ENCODE measurements at regions not wholly inside any gene's neighbourhood (a gene's known extent, or its start where the extent isn't known, plus 50 kb on each side); places are given as distances from the start of the nearest gene placed in this dataset.
A peak's percentile ranks its signal among the peaks of the same experiment; 100 is the strongest.

- DNase-seq (ENCODE audit: low read depth): peak; percentile 36
Observed at GRCh38 chr3:115325539-115325938, 178.5 kb upstream of the ZBTB20 start.

DNA sequence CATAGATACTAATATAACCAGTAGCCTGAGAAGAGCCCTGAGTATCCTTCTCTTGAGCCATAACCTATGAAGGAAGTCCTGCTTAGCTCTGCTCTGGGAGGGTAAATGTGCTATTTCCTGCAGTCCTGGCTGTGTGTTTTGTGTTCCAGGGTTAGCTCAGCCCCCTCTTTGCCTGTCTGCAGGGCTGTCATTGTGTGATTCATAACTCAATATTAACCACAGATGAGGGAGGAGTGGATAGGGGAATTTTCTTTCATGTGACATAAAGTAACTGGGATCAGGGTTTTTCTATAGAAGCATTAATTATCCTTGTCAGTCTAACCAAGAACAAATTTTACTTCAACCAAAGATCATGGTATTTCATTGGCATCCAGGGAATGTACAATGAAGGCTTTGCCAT, 183.3 kb upstream of the ZBTB20 start:
- DNase-seq (ENCODE audit: low read depth): peak; percentile 11

DNA sequence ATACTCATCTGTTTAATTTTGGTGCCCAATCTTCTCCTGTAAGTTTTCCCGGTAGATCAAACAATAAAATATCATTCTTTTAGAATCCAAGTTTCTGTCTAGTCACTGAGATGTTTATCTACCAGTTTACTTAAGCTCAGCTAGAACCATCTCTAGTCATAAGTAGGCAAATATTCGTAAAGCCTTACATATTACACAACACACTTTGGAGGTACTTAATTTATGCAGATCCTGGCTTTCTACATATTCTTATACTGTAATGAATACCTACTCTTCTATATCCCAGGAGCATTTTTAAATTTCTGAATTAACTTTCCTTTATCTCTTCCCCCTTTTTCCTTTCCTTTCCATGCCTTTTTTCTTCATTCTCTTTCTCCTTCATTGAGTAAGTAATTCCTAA, 185.9 kb upstream of the ZBTB20 start:
- no peak for DNase-seq (ENCODE audit: low read depth)

DNA sequence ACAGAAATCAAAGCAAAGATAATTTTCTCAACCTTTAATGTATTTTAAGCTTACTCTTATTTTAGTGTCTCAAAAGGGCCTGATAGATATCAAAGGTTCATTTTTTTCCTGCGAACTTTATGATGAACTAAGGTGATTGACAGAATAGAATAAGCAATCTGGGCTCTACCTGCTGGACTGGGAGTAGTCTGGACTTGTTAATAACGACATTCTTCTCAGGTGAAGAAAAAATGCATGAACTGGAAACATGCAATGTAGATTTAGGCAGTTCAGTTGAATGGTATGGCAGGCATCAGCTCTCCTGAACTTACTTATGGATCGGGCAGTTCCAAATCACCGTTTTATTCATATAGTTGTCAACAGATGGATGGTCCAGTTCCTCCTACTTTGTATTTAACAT, 189.7 kb upstream of the ZBTB20 start:
- no peak for DNase-seq (ENCODE audit: low read depth)

DNA sequence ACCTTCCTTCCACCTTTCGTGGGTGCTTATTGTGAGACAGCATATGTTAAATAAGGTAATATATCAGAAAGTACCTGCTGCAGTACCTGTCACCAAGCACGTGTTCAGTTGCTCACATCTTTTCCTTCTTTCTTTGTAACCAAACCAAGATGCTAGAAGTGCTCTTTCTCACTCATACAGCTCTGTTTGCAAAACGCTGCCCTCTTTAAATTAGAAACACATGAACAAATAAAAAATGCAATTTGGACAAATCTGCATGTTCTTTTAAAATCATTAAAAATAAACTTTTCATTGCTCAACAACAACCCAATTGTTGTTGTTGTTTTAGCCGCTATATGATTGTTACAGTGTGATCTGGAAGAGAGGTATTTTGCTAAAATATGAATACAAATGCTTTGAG, 193.5 kb upstream of the ZBTB20 start:
- DNase-seq (ENCODE audit: low read depth): no peak

DNA sequence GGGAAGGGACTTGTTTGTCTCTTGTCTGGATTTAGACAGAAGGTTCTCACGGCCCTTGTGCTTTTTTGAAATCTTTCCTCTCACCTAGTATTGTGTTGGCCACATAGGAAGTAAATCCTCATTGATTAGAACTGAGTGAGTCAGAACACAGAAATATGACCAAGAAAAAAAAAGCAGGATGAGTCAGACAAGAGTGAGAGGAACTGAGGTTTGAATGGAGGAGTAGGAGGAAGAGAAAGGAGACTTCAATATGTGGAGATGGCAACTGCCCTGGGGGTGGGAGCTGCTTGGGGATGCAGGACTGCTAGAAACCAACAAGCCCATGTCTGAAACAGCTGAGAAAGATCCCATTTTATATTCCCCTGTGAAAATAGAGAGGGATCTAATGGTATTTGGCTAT, 194.1 kb upstream of the ZBTB20 start:
- peak; percentile 81 for DNase-seq (ENCODE audit: low read depth)

GRCh38 chr3:115347737-115348136, 200.6 kb upstream of the ZBTB20 start:
- DNase-seq (ENCODE audit: low read depth): no peak

- no peak for DNase-seq (ENCODE audit: low read depth)
Observed at GRCh38 chr3:115348412-115348811, 201.3 kb upstream of the ZBTB20 start.

- no peak for DNase-seq (ENCODE audit: low read depth)
Observed at GRCh38 chr3:115348951-115349745, 202.1 kb upstream of the ZBTB20 start.

DNA sequence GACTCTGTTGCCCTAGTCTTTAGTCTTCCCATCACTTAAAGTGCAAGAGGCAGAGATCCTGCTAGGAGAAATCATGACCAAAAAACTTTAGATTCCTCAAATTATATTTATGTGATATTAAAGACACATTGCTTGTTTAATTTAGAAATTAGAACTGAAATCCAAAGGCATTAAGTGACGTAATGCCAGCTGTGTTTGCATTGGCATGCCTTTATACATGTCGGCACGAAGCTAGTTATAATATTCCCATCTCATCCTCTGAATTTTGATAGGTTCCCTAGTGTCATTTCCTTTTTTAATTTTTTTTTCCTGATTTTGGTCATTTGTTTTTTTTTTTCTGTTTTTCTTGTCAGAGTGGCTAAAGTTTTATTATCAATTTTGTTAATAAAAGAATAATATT, 203.5 kb upstream of the ZBTB20 start:
- DNase-seq (ENCODE audit: low read depth): no peak

- no peak for DNase-seq (ENCODE audit: low read depth)
Observed at GRCh38 chr3:115351193-115351592, 204.1 kb upstream of the ZBTB20 start.

- DNase-seq (ENCODE audit: low read depth): no peak
Observed at GRCh38 chr3:115354010-115354409, 206.9 kb upstream of the ZBTB20 start.

- DNase-seq (ENCODE audit: low read depth): no peak
Observed at GRCh38 chr3:115357456-115357855, 210.4 kb upstream of the ZBTB20 start.

GRCh38 chr3:115359536-115359935, 212.4 kb upstream of the ZBTB20 start:
- no peak for DNase-seq (ENCODE audit: low read depth)

GRCh38 chr3:115361806-115362205, 214.7 kb upstream of the ZBTB20 start:
- no peak for DNase-seq (ENCODE audit: low read depth)

DNA sequence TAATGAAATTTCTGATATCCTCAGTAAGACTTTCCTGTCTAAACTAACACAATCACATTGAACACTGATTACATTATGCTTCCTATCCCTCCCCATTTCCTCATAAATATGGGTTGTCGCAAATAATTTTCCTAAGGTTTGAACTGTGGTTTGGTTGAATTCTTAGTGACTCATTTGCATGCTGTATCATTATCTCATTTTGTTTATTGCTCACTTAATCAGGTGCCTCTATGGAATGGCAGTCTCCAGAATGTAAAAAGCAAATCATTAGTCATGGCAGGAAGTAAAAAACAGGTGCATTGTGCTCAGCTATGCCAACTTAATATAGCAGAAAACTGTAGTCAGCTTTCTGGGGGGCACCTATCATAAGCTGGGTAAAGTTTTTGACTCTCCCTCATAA, 216.0 kb upstream of the ZBTB20 start:
- DNase-seq (ENCODE audit: low read depth): peak; percentile 41

DNA sequence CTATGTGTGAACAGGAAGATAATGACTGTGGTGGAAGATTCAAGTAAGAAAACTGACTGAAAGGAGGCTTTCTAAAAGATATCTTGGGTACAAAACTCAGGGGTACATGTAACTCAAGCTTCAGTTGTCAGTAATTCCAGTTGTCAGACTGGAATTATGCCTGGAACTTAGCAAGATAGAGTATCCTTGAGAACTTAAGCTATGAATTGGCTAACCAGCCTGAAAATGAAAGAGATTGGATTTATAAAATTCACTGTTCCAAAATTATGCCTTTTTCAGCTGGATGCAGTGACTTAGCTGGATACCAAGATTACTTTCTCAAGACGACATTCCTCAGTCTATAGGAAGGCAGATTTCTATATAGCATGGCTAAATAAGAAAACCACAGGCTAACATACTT, 221.9 kb upstream of the ZBTB20 start:
- DNase-seq (ENCODE audit: low read depth): no peak

DNA sequence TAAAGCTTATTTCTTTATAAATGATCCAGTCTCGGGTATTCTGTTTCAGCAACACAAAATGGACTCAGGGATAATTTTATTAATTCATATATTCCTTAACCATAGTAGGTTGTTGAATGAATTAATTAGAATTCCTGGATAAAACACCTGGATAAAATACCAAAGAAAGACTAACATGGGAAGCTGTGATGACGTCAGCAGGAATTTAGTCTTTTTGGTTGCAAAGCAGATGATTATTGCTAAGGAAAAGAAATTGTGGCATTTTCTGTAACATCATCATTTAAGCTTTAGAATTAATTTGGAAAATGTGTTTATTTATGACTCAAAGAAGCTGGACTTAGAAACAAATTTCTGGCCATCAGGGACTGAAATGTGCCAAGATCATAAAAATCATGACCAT, 228.3 kb upstream of the ZBTB20 start:
- no peak for DNase-seq (ENCODE audit: low read depth)

GRCh38 chr3:115380883-115381572, 233.9 kb upstream of the ZBTB20 start:
- DNase-seq (ENCODE audit: low read depth): no peak

- DNase-seq (ENCODE audit: low read depth): no peak
Observed at GRCh38 chr3:115381573-115381912, 234.5 kb upstream of the ZBTB20 start.

GRCh38 chr3:115381931-115382330, 234.8 kb upstream of the ZBTB20 start:
- no peak for DNase-seq (ENCODE audit: low read depth)

- DNase-seq (ENCODE audit: low read depth): no peak
Observed at GRCh38 chr3:115384381-115384780, 237.3 kb upstream of the ZBTB20 start.

Measured in renal cortical epithelial cell (primary cell).